Activated T-cell treated with anti-CD3 and anti-CD28 coated beads for 48 hours (primary cell): ENCODE measurements at regions not wholly inside any gene's neighbourhood (a gene's known extent, or its start where the extent isn't known, plus 50 kb on each side); places are given as distances from the start of the nearest gene placed in this dataset.

Source experiments
- DNase-seq: peaks from one replicate; pipeline ENCODE4 v3.0.0-alpha.2; 2020; ENCODE audit warnings: low read depth

DNA sequence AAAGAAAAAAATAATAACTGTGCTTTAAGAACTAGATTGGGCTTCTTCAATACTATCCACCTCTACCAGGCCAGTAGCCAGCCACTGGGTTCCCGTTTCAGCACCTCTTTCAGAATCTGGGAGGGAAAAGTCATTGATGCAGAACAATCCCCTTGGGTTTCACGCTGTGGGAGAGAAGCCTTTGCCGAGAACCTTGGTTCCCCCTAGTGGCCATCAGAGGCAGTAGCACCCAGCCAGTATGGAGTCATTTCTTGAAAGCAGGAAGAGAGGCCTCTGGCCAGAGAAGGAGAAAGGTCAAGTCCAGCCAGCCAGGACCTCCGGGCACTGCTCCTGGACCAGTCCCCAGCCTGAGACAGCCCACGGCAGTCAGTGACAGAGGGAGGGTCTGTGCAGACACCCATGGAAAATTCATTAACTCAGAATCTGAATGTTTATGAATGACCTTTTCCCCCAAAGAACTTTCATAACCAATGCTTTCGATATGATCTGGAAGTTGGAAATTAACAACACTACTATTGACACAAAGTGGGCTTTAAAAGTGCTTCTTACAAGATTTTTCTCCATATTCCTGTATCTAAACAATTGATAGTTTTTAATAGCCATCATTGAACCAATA lies 51.2 kb upstream of the CDH5 start:
- peak; percentile 11 for DNase-seq

DNA sequence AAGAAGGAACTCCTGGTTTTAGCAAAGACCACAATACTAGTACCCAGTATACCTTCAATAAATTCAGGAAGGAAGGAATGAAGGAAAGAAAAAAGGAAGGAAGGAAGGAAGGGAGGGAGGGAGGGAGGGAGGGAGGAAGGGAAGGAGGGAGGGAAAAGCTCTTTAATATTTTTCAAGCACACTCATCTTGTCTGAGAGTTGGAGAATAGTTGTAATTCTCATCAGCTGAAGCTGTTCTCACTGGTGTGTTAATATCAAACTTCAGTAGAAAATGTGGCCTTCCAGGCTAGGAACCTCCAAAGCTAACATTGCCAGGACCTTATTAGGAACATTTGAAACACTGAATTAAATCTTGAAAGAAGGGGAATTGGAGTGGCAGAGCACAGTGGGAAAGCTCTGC lies 55.2 kb upstream of the CDH5 start:
- no peak for DNase-seq

DNA sequence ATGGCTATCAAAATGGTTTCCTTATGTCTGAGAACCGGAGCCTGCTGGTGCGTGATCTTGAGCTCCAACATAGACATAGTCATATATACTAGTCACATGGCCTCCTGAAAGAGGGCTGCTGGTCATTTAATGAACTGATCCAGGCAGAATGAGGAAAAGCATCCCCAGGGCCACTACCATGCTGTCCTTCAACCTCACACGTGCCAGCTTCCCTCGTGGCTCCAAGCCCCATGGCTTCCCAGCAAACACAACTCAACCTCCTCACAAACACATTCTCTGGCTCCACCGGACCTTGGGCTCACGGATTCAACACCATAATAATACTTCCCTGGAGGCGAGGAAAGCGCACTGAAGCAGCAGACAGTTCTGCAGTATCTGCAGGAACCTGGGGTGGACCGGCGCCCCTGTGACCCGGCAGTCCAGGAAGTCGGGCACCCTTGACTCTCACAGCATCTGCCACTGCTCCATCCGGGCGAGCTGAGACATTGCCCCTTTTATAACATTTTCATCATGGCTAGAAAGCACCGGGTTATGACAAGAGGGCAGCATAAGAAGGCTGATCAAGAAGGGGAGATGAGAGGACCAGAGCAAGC lies 57.2 kb upstream of the CDH5 start:
- no peak for DNase-seq

DNA sequence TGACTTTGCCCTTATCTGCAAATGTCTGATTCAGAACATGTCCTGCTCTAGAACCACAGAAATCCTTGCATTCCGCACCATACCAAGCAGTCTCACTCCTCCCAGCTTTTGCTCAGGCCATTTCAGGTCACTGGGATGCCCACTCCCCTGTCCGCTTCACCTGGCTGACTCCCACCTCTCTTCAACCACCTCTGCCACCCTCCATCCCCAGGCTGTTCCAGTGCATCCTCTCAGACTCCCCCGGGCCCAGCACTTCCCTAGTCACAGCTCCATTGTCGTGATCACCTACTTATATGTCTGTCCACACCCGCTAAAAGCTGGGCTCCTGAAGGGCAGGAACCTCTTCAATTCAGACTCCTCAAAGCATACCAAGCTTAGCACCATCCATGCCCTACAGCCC lies 58.4 kb upstream of the CDH5 start:
- DNase-seq = no peak

DNA sequence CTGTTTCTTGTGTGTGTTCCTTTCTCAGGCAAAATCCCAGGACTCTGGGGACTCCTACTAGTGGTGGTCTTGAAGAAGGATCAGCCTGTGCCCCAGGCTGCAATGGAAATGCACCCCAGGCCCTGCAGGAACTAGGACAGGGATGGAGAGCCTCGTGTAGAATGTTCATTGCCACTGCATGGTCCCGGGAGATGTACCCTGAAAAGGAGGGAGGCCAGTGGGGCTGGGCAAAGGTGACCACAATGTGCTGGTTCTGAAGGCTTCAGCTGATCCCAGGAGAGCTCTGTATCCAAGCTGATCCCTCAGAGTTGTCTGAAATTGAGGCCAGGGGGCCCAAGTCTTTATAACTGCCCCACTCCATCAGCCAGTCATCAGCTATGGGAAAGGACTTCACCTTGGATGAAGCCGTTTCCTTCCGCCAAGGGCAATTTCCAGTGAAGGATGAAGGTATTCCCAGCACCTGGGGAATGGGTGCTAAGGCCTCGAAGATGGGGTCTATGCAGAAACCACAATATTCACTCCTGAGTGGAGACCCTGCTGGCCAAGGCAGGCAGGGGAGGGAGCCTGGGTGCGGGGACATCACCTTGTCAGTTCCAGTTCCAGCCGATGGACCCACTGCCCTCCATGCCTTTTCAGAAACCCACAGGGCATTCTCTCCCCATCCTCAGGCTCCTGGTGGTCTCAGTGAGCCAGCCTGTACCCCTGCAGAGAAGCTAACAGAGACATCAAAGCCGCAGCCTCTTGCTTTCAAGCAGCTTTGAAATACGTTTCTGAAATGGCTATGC lies 59.9 kb upstream of the CDH5 start:
- no peak for DNase-seq

DNA sequence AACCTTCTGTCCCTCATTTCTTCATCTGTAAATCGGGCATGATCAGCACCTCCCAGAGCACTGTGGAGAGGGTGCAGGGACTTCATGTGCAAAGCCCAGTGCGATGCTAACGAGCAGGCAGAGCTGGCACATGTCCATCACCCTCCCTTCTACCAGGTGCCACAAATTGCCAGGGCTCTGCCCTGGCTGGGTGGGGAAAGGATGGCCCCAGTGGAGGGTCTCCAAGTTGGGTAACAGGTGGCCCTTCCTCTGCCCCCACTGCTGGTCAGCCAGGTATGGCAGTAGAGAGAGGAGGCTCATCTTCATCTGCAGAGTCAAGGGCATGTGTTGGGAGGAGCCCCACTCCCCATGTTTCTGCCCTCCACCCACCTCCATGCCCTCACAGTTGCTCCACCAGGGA lies 61.5 kb upstream of the CDH5 start:
- no peak for DNase-seq

DNA sequence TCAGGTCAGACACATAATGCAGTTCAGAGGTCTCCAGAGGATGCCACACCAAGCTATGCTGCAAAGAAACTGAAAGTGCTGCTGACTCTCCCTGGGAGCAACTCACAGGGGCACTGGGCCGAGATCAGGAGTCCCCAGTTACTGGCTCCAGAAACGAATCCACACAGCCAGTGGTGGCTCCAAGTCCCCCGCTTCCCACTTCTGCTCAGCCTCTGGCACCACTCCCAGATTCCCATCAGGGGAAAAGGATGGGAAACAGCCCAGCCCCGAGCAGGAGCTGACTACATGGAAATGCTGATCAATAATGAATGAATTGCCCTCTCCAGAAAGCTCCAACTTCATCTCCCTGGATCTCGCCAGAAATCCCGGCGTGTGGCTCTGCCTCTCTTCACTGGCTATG lies 62.3 kb upstream of the CDH5 start:
- DNase-seq = no peak

DNA sequence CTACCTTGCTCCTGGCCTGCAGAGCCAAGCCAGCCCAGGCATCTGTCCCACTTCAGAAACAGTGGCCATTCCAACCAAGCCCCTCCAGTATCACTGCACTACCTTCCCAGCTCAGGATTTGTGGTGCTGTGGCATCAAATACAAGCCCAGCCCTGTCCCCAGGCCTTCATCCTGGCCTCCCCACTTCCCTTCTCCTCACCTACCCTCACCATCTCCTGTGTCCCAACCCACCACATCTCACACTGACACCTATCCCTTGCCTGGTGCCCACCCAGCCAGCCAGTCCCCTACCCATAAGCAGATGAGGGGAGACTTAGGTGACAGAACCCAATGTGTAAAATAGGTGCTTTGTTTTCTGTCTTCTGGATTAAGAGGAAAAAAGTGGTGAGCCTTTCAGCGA lies 66.0 kb upstream of the CDH5 start:
- DNase-seq = no peak

DNA sequence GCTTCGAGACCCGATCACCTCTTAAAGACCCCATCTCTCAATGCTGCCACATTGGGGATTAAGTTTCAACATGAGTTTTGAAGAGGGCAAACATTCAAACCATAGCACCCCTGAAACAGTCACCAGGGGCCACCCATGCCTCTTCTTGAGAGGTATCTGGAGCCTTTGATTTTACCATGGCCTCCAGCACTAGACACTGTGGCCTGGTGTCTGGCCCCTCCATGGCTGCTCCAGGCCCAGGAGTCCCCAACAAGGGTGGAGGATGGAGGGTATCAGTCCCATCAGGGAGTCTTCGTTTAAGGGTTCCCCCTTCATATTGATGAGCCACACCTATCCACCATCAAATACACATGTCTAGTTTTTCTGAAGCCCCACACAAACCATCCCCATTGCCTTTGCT lies 66.5 kb upstream of the CDH5 start:
- no peak for DNase-seq

DNA sequence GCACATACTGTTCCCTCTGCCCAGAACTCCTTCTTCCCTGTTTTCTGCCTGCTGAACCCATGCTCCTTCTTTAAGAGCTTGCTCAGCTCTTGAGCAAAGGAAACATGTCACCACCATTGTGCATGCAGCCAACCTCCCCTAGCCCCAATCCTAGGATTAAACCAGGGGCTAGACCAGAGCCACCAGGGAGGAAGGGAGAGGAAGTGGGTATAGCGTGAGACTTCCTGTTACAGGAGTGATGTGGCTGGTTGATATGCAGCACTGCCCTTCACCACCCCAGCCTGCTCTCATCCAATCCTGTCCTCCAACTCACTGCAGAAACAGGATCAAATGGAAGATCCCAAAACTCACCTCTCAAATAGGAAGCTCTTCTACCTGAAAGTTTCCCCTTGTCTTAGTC lies 67.1 kb upstream of the CDH5 start:
- no peak for DNase-seq

DNA sequence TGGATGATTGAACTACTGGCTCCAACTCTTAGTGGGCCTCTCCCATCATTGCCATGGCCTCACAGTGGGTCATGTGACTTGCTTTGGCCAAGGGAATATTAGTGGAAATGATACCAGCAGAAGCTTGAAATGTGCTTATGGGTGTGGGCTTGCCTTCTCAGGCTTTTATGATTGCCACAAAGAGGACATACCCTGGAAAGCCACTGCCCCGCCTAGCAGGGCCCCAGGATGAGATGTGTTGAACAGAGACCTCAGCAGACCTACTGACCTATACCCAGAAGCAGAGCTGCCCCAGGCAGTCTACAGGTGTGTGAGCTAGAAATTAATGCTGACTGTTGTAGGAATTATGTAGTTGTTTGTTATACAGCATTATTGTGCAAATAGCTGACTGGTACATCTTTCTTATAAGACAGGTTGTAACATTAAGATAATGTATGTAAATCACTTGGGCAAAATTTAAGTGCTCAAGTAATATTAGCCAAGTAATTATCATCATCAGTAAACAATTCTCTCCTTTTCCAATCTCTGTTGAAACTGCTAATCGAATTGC lies 67.8 kb upstream of the CDH5 start:
- DNase-seq = no peak

DNA sequence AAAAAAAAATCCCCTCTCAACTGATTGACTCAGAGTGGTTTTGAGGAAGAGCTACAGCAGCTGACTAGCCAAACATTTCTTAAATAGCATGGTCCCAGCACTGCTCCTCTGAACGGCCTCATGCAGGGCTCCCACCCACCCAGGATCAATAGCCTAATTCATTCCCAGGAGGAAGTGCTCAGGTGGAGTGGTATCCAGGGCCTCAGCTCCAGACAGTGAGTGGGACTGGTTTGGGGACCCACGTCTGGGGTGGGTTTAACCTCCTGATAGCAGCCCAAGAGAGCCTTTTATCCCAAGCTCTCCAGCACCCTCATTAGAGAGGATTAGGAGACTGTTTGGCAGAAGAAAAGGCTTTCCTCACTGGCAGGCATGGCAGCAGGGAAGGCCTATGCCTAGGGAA lies 68.5 kb upstream of the CDH5 start:
- DNase-seq = no peak

DNA sequence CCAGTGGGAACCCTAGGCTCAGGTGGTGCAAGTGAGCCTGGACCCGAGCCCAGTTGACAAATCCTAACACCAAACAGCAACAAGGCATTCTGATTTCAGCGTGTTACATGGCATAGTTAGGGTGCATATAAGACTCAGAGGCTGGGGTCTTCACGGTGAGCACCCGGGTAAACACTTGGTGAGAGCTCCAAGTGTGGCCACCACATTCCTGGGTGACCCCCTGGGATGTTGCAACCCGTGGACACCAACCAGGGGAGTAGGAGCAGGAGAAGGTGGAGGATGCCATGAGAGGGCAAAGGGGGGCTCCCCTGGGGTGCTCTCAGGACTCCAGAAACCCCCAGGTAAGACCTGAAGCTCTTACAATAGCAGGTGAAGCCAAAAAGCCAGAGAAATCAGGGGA lies 69.9 kb upstream of the CDH5 start:
- no peak for DNase-seq

DNA sequence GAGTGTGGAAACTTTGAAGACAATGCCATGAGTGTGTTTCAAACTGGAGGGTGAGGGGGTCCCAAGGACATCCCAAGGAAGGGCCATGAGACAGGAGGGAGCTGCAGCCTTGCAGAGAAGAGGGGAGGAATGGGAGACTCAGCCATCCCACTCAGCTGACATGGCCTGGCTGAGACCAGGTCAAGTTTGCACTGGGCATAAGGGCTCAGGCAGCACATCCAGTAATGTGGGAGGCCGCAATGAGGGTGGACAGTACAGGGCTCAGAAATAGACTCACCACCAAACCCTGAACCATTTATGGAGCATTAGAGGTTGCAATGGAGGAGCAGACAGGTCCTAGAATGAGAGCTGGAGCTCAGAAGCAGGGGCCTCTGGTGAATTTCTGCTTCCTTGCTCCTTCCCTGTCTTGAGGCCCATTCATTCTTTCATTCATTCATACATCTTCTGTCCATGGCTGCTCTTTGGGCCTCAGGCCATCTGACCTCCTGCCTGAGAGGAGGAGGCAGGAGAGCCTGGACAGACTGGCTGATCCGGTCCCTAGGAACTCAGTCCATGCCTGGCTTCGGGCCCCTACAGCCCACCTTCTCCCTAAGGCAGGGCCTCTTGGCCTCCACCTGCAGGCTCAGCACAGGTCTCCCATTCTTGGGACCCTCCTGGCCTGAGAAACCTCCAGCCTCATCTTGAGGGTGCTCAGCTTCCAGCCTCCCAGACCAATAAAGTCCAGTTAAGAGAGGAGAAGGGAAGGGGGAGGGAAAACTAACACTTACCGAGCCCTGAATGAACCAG lies 70.5 kb upstream of the CDH5 start:
- no peak for DNase-seq

DNA sequence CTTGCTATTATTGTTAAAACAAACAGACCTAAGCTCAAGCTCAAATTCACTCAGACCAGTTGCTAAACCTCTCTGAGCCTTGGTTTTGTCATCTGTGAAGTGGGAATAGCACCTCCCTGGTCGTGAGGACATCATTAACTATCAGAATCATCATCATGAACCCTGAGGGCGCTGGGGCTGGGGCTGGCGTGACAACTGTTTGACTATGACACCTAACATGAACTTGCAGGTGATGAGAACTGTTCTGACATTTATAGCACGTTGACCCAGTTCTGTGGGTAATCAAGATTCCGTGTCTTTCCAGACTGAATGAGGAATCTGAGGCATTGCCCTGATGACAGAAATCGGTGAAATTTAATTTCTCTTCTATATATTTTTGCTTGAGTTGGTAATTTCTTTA lies 71.3 kb upstream of the CDH5 start:
- no peak for DNase-seq

DNA sequence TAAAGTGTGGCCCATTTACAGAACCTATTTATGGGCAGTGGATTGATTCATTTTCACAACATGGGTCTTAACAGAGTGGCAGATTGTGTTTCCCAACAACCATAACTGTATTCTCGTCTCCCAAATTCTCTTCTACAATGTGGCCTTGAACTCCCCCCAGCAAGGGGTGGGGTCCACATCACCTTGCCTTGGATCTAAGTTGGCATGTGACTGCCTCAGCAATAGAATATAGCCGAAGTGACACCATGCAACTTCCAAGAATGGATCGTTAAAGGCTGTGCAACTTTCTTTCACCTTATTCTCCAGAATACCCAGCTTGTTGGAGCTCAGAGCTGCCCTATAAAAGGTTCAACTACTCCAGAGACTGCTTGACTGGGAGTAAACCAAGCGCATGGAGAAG lies 72.0 kb upstream of the CDH5 start:
- no peak for DNase-seq

DNA sequence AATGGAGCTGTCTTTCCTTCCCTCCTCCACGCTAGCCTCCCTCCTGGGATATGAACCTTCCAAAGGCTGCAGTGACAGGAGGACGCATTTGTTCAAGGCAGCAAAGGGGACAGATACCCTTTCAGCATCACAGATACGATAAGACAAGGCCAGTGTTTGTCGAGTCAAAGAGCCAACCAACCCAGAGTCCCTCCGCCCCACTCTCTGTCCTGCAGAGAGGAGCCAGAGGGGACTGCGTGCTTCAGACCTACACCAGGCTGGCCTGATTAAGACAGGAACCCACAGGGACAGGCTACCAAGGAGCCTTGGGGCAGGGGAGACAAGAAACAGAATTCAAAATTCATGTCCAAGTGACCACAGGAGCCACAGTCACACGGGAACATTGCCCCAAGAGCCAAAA lies 72.6 kb upstream of the CDH5 start:
- no peak for DNase-seq

DNA sequence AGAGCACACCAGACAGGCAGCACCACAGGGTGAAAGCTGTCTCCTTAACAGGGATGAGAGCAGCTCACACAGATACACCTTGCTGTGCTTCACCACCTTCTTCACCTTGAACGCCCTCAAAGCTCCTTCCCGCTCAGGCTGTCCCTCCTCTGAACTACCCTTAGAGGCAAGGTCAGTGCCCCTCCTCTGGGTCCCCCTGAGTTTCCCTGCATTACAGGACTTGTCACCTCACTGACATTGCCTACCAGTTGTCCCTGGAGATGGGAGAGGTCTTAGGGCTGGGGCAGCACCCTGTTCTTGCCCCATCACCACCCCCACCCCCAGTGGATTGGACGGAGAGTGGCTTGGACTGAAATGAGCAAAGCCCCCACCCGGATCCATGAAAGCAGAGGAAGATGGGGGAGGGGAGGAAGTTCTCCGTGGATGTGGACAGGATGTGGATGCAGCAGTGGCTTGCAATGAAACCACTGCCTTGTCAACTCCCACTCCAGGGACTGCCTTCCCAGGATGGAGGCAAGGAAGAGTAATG lies 73.2 kb upstream of the CDH5 start:
- DNase-seq = no peak

DNA sequence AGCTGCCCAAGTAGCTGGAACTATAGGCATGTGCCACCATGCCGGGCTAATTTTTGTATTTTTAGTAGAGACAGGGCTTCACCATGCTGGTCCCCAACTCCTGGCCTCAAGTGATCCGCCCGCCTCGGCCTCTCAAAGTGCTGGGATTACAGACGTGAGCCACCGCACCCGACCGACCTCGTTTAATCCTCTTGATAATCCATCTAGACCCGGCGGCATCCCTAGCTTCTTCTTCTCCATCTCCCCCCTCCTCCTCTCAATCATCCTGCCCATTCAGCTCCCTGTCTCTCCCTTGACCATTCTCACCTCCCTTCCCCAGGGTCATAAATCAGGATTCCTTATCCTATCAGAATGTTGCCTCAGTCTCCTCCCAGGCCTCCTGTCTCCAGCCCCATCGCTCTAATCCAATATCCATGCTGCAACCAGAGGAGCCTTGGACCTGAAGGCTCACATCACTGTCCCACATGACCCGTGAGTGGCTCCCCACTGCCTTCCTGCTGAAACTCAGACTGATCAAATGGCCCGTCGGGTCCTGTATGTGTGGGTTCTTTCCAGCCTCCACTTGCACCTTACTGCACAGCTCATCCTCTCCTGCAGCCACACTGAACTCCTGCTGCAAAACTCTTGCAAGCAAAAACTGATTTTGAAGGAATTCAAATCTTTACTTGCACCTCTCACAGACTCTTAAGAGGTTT lies 74.1 kb upstream of the CDH5 start:
- no peak for DNase-seq

DNA sequence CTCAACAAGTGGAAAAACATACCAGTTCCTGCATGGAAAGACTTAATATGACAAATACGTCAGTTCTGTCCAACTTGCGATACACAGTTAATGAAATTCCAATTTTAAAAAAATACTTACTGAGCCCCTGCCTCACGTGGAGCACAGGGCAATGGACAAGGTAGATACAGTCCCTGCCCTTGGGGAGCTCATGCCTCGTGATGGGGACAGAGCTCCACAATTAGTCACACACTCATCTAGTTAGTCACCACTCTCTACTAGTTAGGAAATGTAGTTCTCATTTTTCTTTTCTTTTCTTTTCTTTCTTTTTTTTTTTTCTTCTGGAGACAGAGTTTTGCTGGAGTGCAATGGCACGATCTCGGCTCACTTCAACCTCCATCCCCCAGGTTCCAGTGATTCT lies 74.7 kb upstream of the CDH5 start:
- DNase-seq = no peak

DNA sequence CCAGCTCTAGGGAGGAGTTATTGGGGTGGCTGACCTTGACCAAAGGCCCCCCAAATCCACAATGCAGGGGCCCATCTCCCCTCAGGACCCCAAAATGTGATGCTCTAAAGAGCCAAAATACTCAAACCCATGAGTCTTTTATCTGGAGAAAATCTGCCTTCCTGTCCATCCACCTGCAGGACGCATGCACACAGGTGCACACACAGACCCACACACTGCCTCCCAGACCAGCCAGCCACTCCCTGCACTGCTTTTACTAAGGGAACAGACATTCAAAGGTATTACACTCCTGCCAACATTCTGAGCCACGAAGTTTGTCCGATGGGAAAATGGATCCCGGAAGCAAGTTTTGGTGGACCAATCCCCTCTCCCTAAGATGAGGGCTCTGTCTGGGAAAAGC lies 76.1 kb upstream of the CDH5 start:
- no peak for DNase-seq

DNA sequence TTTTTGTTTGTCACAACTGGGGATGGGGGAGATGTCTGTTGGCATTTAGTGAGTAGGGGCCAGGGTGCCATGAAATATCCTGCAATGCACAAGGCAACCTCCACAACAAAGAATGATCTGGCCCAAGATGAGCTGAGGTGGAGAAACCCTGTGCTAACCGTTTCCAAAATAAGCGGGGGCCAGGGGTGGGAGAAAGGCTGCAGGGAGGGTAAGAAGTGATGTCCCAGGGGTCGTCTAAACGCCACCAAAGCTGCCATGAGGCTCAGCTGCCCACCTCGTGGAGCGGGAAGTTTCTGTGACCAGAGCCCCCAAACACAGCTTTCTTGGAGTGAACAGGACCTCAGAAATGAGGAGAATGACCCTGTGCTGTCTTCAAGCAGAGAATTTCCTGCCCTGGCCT lies 76.5 kb upstream of the CDH5 start:
- DNase-seq = no peak
